GM10248 (cell line): ENCODE measurements at regions not wholly inside any gene's neighbourhood (a gene's known extent, or its start where the extent isn't known, plus 50 kb on each side); places are given as distances from the start of the nearest gene placed in this dataset.

Experiments used
- CTCF ChIA-PET: fragments of 300-600 bp; sonication (Branson Sonifier 250); formaldehyde crosslinking; extraction: SDS; loops from one replicate; lab custom pipeline; 2021; ENCODE audit warnings: antibody characterized with exemption; lab: Yijun Ruan, JAX
- POLR2A ChIA-PET: fragments of 350-650 bp; sonication (Branson Sonifier 250); formaldehyde crosslinking; extraction: SDS; loops from one replicate; lab custom pipeline; 2020; ENCODE audit warnings: antibody characterized with exemption; lab: Yijun Ruan, JAX
- DNase-seq: peaks from one replicate; pipeline ENCODE4 v3.0.0; 2012; ENCODE audit errors: extremely low spot score
- CTCF ChIP-seq: IDR thresholded peaks from 2 replicates; pipeline ENCODE4 v1.5.1; 2012; ENCODE audit warnings: mild to moderate bottlenecking, low read depth; ENCODE audit errors: extremely low read depth, missing control alignments, control extremely low read depth

GRCh38 chr6:44561060-44561623 is 173.6 kb downstream of the CDC5L start:
- no peak for TF ChIP-seq CTCF
- POLR2A ChIA-PET = no interaction called here
- DNase-seq = peak; percentile 35
- CTCF ChIA-PET = interaction anchor here (1.5 kb wide), 1 partner anchor 9 kb away, joined by 4 read pairs; no protein-coding TSS in a partner anchor

DNA sequence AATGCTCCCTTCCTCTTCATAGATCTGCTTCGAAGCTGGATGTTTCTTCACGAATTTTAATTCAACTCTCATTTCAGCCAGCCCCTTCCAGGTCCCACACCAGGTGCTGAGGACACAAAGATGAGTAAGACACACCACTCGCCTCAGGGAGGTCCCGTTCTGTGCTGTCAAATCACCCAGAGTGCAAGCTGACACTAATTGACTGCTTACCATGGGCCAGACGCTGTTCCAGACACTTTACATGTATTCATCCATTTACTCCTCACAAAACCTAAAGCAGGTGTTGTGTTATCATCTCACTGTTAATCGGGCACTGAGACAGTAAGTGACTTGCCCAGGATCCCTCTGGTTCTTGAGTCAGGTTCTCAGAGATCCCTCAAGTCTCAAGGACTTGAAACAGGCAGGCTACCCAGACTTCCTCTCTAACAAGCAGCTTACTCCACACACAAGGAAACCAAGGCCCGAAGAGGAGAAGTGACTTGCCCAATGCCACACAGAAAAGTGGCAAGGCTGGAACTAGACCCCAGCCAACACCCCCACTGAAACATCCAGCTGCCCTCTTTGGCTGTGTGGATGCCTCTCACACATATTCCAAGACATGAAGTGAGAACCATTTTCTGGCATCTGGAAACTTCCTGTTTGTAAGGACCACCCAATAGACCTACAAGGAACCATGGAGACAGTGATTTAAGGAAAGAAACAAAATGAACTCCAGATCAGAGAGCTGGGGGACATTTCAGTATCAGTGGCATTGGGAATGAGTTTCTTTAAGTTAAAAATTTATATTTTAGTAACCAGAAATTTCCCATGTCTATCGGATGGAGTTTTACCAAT is 174.5 kb downstream of the CDC5L start:
- CTCF ChIA-PET = interaction anchor here (1.5 kb wide), 1 partner anchor 8 kb away, joined by 4 read pairs; no protein-coding TSS in a partner anchor
- no peak for DNase-seq
- POLR2A ChIA-PET = interaction anchor here (0.6 kb wide), 1 partner anchor 10 kb away, joined by 7 read pairs; no protein-coding TSS in a partner anchor
- TF ChIP-seq CTCF = no peak

DNA sequence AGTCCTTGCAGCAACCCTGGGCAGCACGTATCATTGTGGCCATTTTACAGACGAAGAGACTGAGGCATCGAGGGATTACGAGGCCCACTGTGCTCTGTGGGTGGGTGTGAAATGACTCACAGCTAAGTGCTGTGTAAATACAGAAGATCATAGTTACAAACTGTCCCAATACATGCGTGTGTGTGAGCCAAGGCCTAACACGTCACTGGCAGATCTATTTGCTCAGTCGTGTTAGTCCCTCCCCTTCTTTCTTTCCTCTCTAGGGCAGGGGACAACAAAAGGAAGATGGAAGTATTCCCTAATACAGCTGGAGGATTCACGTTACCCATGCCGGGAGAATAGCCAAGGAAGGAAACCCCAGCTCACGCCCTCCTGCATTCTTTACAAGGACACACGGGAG is 175.9 kb downstream of the CDC5L start:
- CTCF ChIA-PET = no interaction called here
- POLR2A ChIA-PET = no interaction called here
- no peak for DNase-seq
- TF ChIP-seq CTCF = no peak

DNA sequence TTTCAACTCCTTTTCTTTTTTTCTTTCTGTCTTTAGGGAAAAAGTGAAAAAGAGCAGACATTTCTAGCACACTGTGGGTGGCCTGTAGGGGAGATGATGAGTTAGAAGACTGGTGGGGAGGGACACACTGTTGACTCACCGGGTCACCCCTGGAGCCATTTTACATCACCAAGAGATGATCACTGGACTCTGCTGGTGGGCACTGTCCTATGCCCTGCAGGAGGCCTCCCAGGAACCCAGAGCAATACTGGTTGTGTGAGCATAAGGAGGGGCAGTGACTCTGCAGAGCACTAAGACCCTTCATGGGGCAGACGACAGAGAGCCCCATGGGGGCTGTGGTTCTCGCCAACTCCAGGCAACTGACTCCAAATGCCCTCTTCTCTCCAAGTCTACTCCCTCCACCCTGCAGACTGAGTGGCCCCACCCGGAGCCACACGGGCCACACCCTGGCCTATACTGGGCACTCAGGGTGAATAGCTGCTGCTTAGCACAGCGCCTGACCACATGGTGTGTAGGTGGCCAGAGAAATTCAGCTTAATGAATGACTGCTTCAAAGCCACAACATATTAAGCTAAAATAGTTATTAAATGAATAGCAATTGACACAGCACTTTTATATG is 177.5 kb downstream of the CDC5L start:
- ChIA-PET POLR2A (no interaction called here), CTCF (no interaction called here)
- DNase-seq = no peak
- TF ChIP-seq CTCF = no peak

DNA sequence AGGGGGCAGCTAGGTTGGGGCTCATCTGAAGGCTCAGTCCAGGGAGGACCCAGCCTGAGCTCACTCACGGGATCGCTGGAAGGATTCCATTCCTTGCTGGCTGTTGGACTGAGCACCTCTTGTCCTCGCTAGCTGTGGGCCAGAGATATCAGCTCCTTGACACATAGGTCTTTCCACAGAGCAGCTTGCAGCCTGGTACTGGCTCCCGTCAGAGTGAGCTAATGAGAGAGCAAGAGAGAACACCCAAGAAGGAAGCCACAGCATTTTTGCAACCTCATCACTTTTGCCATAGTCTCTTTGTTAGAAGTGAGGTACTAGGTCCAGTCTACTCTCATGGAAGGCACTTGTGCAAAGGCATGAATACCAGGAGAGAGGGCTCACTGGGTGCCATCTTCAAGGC is 179.9 kb downstream of the CDC5L start:
- CTCF ChIA-PET = no interaction called here
- DNase-seq = no peak
- no peak for TF ChIP-seq CTCF
- POLR2A ChIA-PET = no interaction called here

GRCh38 chr6:44569131-44569530 is 181.6 kb downstream of the CDC5L start:
- DNase-seq = no peak
- POLR2A ChIA-PET = no interaction called here
- CTCF ChIA-PET = no interaction called here
- no peak for TF ChIP-seq CTCF
